Subcutaneous adipose tissue (tissue), 1 donor: ENCODE measurements at regions not wholly inside any gene's neighbourhood (a gene's known extent, or its start where the extent isn't known, plus 50 kb on each side); places are given as distances from the start of the nearest gene placed in this dataset.
A peak's percentile ranks its signal among the peaks of the same experiment; 100 is the strongest.

Source experiments
- TF ChIP-seq, protein P1 (sequence below): fragments of 450-650 bp; IDR thresholded peaks from one replicate; pipeline ENCODE4 v1.5.1; 2016; ENCODE audit warnings: low read depth, mild to moderate bottlenecking, control low read depth, antibody characterized with exemption, moderate library complexity

DNA sequence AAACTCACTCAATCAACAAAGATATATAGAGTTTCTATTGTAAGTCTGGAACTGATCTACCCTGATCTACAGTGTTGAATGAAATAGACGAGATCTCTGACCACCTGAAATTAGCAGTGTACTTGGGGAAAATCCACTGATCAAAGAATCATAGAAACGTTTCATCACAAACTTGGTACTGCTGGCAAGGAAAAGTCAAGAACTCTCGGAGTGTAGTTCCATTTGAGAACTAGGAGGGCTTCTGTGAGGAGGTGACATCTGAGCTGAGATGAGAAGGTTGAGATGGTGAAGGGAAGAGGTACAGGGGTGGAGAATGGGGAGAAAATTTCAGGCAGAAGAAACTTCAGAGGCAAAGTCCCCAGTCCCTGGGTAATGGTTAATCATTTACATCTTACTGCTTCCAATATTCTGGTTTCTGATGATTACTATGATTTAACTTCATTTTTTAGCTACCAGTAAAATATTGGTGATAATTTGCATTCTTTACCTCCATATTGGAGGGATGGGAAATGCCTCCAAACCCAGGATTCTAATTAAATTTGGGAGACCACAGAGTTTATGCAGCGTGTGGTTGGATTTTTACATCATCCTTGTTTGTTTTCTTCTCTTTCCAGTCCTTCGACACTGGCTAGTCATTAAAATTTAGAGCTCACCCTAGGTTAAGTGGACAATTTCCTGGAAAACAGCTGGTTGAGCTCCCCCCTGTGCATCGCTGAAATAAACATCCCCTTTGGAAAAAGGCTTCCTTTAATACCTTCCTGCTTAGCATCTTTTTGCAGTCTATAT is 191.9 kb downstream of the BCAS1 start:
- TF ChIP-seq, protein P1, sequence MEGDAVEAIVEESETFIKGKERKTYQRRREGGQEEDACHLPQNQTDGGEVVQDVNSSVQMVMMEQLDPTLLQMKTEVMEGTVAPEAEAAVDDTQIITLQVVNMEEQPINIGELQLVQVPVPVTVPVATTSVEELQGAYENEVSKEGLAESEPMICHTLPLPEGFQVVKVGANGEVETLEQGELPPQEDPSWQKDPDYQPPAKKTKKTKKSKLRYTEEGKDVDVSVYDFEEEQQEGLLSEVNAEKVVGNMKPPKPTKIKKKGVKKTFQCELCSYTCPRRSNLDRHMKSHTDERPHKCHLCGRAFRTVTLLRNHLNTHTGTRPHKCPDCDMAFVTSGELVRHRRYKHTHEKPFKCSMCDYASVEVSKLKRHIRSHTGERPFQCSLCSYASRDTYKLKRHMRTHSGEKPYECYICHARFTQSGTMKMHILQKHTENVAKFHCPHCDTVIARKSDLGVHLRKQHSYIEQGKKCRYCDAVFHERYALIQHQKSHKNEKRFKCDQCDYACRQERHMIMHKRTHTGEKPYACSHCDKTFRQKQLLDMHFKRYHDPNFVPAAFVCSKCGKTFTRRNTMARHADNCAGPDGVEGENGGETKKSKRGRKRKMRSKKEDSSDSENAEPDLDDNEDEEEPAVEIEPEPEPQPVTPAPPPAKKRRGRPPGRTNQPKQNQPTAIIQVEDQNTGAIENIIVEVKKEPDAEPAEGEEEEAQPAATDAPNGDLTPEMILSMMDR = no peak

DNA sequence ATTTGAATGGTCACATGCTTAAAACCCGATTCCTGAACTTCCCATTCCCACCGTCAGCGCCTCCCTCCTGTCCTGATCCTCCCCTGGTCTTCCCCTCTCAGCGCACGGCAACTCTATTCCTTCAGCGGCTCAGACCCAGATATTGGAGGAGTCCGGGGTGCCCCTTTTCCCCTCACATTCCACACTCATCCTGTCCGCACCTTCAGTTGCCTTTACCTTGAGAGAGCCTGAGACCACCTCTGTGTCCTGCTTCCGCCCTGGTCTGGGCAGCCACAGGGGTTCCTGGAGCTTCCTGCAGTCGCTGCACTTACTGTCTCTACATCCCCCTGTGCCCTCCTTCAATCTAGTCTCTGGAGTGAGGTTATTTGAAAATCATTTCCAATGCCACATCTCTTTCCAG is 193.4 kb downstream of the BCAS1 start:
- TF ChIP-seq, protein P1 = no peak

DNA sequence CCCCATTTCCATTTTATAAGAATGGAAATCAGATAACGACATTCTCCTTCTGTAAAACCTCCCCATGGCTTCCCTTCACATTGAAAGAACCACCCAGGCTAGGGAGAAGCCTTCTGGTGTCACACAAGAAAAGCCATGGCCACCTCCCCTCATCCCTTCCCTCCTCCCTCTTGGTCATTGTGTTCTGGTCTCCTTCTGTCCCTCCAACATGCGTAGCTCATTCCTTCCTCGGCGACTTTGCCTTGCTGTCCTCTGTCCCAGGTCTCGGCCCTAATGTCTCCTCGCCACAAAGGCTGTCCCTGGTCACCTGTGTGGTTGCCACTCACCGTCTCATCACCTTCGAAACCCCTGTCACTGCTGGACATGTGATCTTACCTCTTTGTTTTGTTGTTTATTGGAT is 193.9 kb downstream of the BCAS1 start:
- TF ChIP-seq, protein P1 = no peak

DNA sequence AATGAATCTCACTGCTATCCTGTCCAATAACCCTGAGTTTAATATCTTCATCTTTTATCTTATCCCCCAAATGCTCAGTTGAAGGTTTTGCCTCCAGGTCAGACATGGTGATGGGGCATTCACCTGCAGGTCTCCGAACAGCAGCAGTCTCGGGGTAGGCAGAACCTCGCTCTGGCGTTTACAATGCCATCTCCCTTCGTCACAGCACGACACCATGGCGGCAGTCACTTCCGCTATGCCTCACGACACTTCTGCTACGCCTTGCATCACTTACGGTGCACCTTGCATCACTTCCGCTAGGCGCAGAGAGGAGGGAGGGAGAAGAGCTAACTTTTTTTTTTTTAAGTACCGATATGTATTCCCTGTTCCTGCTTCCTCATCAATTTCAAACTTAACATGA is 194.9 kb downstream of the BCAS1 start:
- TF ChIP-seq, protein P1 = peak; percentile 32

DNA sequence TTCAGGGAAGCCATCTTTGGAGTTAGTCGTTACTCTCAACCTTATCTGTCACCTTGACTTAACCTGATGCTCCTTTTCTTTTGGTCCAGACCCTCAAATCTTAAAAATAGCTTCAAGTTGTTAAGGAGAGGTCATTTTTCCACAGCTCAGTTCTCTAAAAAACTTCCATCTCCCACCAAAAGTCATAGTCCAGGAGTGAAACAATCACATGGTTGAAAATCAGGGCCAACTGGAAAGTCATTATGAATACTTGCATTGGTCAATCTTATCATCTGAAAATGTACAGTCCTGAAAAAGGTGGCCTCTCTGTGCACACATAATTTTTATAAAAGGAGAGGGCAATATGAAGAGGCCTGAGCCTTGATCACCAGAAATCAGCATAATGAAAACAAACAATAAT is 195.7 kb downstream of the BCAS1 start:
- TF ChIP-seq, protein P1 = no peak

DNA sequence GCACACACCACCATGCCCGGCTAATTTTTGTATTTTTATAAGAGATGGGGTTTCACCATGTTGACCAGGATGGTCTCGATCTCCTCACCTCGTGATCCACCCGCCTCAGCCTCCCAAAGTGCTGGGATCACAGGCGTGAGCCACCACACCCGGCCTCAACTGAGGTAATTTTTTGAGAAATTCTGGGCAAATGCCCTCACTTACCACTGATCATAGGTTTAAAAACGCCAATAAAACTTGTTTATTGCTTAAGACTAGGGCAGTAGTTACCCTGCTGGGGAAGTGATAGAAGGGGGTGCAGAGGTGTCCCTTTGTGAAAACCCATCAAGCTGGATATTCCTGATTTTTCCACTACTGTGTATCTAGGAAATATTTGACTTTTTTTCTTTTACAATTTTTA is 196.3 kb downstream of the BCAS1 start:
- TF ChIP-seq, protein P1 = no peak

DNA sequence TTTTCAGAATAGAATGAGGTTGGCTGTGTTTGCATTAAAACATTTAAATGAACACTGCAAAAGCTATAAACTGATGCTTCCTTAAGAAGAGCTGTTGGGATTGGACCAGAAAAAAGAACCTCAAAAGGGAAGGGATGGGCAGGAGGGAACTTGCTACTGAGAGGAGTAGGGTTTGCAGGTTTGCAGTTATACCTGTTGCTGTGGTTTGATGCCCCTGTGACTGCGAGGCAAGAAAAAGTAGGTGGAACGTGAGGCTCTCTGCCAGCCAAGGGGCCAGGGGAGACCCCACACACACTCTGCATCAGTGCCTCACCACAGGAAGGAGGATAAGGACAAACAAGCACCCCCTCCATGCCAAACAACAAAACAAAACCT is 197.2 kb downstream of the BCAS1 start:
- TF ChIP-seq, protein P1 = no peak
